ENCODE measurements at regions not wholly inside any gene's neighbourhood (a gene's known extent, or its start where the extent isn't known, plus 50 kb on each side); places are given as distances from the start of the nearest gene placed in this dataset.

DNA sequence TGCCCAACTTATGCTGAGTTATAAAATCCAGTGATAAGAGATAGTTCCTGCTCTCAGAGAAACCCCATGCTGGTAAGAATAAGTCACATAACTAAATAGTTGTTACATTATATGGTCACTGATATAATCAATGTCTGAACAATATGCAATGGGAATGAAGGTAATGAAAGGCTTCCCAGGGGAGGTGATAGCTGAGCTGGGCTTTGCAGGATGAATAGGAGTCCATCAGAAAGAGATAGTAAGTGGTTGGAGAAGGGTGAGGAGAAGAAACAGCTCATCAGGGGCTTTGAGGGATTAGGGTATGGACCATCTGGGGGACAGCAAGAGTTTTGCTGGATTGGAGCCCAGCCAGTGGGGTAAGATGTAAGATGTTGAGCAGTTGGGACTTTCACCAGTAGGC, 266.7 kb upstream of the CRY1 start:
- TF ChIP-seq, protein P1, sequence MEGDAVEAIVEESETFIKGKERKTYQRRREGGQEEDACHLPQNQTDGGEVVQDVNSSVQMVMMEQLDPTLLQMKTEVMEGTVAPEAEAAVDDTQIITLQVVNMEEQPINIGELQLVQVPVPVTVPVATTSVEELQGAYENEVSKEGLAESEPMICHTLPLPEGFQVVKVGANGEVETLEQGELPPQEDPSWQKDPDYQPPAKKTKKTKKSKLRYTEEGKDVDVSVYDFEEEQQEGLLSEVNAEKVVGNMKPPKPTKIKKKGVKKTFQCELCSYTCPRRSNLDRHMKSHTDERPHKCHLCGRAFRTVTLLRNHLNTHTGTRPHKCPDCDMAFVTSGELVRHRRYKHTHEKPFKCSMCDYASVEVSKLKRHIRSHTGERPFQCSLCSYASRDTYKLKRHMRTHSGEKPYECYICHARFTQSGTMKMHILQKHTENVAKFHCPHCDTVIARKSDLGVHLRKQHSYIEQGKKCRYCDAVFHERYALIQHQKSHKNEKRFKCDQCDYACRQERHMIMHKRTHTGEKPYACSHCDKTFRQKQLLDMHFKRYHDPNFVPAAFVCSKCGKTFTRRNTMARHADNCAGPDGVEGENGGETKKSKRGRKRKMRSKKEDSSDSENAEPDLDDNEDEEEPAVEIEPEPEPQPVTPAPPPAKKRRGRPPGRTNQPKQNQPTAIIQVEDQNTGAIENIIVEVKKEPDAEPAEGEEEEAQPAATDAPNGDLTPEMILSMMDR (conservative IDR thresholded peaks at IDR 0.05): no peak
- no peak for TF ChIP-seq ZFX (IDR thresholded peaks at IDR 0.05)
- H3K27ac ChIP-seq: no peak overlapping the region

DNA sequence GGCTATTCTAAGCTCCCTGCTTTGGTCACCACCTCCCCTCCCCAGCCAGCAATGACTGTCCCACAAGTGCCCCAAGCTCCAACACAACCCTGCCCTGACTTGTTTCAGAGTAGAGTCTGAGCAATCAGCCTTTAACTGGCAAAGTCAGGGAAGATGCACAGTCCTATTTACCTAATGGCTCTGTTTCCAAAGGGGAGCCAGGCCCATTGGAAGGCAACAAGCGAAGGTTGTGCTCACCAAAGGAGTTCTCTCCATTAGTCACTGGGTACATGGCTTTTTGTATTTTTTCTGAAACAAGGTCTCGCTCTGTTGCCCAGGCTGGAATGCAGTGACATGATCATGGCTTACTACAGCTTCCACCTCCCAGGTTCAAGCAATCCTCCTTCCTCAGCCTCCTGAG, 267.1 kb upstream of the CRY1 start:
- TF ChIP-seq, protein P1 (conservative IDR thresholded peaks at IDR 0.05): no peak
- TF ChIP-seq ZFX (IDR thresholded peaks at IDR 0.05): no peak
- no peak overlapping the region for H3K27ac ChIP-seq

DNA sequence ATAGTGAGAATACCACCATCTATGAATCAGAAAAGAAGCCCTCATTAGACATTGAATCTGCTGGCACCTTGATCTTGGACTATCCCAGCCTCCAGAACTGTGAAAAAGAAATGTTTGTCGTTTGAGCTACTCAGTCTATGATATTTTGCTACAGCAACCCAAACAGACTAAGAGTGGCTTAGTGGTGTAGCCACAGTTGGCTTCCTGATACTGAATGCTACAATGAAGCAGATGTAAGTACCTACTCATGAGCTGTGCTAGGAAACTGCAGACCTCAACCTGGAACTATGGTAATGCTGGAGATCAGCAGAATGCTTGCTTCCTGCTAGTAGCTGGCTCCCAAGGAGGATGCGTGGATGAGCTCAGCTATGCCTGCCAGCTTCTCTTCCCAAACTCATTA, 268.6 kb upstream of the CRY1 start:
- no peak overlapping the region for H3K27ac ChIP-seq
- TF ChIP-seq, protein P1 (conservative IDR thresholded peaks at IDR 0.05): no peak
- no peak for TF ChIP-seq ZFX (IDR thresholded peaks at IDR 0.05)

DNA sequence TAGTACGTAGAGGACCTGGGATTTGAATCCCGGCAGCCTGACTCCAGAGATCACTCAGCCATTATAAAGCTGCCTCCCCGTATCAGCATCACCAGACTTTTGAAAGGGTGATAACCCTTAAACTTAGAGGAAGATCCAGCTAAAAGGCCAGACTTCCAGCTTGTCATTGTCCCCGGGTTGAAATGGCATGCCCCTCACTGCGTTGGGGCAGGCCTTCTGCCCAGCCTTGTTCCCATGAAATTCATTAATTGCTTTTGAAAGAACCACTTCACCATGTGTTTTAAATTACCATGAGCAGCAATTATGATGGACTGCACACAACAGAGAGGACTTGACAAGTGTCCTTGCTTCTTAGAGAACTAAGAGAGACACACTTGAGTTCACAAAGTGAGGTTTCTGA, 269.6 kb upstream of the CRY1 start:
- H3K27ac ChIP-seq: no peak overlapping the region
- TF ChIP-seq ZFX (IDR thresholded peaks at IDR 0.05): no peak
- TF ChIP-seq, protein P1 (conservative IDR thresholded peaks at IDR 0.05): no peak

DNA sequence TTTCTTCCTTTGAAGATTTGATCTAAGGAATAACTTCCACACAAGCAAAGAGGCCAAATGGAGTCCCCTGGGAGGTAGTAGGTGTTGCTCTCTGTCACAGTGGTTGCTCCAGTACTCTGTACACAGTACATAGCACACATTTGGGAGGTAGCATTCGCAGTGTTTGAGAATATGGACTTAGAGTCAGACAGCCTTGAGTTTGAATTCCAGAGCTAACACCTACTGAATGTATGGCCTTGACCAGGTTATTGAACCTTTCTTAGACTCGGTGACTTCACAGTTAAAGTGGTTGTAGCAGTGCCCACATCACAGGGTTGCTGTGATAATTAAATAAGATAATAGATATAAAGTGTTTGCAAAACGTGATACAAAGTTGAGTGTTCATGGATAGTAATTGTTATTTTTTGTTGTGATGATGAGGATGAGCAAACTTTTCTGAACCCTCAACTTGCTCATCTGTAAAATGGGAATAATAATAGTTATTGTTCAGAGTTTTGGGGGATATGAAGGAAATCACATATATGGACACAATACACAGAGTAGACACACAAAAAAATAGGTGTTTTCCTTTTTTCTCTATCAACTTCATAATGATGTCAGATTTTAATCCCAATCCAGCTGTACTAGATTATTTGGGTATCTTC, 271.6 kb upstream of the CRY1 start:
- no peak for TF ChIP-seq ZFX (IDR thresholded peaks at IDR 0.05)
- TF ChIP-seq, protein P1 (conservative IDR thresholded peaks at IDR 0.05): no peak
- H3K27ac ChIP-seq: no peak overlapping the region

DNA sequence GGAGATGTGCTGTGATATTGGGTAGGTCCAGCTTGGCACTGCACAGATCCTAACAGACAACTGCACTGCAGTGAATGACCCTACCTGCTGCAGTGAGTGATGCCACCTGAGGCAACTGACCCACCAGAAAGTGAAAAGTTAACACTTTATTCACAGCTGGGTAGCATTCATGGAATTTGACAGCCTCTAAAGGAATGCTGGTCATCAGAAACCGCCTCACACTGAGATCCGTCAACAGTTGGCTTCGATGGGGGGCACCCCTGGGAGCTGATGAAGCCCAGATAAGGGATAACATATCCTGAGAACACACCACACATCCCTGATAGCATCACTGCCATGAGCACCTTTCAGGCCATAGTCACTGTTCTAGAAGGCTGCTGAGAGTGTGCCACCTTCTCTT, 272.4 kb upstream of the CRY1 start:
- H3K27ac ChIP-seq: no peak overlapping the region
- TF ChIP-seq, protein P1 (conservative IDR thresholded peaks at IDR 0.05): no peak
- TF ChIP-seq ZFX (IDR thresholded peaks at IDR 0.05): no peak

DNA sequence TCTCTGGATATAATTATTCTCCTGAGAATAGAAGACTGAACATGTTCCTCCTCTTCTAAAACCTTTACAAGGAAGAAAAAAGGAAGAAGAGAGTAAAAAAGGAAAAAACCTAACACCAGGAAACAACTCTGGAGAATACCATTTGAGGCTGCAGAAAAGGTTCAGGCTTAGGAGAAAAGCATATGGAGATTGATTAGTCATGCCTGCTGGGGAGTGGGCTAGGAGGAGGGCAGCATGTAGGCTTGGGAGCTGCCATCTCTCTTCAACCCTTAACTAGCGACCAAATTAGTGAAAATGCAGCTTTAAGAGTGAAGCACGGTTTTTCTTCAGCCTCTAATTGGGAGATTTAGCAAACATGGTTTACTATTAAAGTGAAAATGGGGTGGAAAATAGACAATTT, 273.0 kb upstream of the CRY1 start:
- TF ChIP-seq, protein P1 (conservative IDR thresholded peaks at IDR 0.05): no peak
- TF ChIP-seq ZFX (IDR thresholded peaks at IDR 0.05): no peak
- H3K27ac ChIP-seq: no peak overlapping the region
